ENCODE measurements at regions not wholly inside any gene's neighbourhood (a gene's known extent, or its start where the extent isn't known, plus 50 kb on each side); places are given as distances from the start of the nearest gene placed in this dataset.

GRCh38 chr22:27383896-27384295, 417.7 kb downstream of the MN1 start:
- no peaks in the 10 kb centered on the region for H3K9me3 ChIP-seq (ENCODE audit: insufficient read depth, low read length)
- H2AFZ ChIP-seq (ENCODE audit: low read depth, low read length): no peak overlapping the region
- H3K4me2 ChIP-seq (ENCODE audit: low read length): no peak overlapping the region
- TF ChIP-seq EZH2phosphoT487 (IDR thresholded peaks at IDR 0.05; ENCODE audit: low read depth): no peak
- TF ChIP-seq, protein P1, sequence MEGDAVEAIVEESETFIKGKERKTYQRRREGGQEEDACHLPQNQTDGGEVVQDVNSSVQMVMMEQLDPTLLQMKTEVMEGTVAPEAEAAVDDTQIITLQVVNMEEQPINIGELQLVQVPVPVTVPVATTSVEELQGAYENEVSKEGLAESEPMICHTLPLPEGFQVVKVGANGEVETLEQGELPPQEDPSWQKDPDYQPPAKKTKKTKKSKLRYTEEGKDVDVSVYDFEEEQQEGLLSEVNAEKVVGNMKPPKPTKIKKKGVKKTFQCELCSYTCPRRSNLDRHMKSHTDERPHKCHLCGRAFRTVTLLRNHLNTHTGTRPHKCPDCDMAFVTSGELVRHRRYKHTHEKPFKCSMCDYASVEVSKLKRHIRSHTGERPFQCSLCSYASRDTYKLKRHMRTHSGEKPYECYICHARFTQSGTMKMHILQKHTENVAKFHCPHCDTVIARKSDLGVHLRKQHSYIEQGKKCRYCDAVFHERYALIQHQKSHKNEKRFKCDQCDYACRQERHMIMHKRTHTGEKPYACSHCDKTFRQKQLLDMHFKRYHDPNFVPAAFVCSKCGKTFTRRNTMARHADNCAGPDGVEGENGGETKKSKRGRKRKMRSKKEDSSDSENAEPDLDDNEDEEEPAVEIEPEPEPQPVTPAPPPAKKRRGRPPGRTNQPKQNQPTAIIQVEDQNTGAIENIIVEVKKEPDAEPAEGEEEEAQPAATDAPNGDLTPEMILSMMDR (IDR thresholded peaks at IDR 0.05; ENCODE audit: low read depth, low read length): no peak
- peaks cover 12% of the 10 kb centered on the region for H3K4me1 ChIP-seq (ENCODE audit: low read length)
- H3K27me3 ChIP-seq (ENCODE audit: low read depth, low read length): peaks cover 41% of the 10 kb centered on the region
- H4K20me1 ChIP-seq (ENCODE audit: insufficient read depth, low read length): no peaks in the 10 kb centered on the region
- H3K79me2 ChIP-seq (ENCODE audit: low read length): no peaks in the 10 kb centered on the region
- no peak overlapping the region for H3K4me3 ChIP-seq (ENCODE audit: low read length)
- no peak overlapping the region for H3K9ac ChIP-seq (ENCODE audit: low read length)
- H3K36me3 ChIP-seq (replicated peaks; ENCODE audit: low read depth, low read length): no peaks in the 10 kb centered on the region
- no peak overlapping the region for H3K27ac ChIP-seq (ENCODE audit: low read length)

GRCh38 chr22:27385261-27385998, 416.1 kb downstream of the MN1 start:
- Histone ChIP-seq H3K9me3 (ENCODE audit: insufficient read depth, low read length) (no peaks in the 10 kb centered on the region), H3K79me2 (ENCODE audit: low read length) (no peaks in the 10 kb centered on the region), H2AFZ (ENCODE audit: low read depth, low read length) (no peak overlapping the region), H4K20me1 (ENCODE audit: insufficient read depth, low read length) (no peaks in the 10 kb centered on the region), H3K27ac (ENCODE audit: low read length) (no peak overlapping the region), H3K4me2 (ENCODE audit: low read length) (no peak overlapping the region), H3K27me3 (ENCODE audit: low read depth, low read length) (peaks cover 48% of the 10 kb centered on the region), H3K36me3 (replicated peaks; ENCODE audit: low read depth, low read length) (no peaks in the 10 kb centered on the region), H3K4me1 (ENCODE audit: low read length) (peaks cover 12% of the 10 kb centered on the region), H3K9ac (ENCODE audit: low read length) (no peak overlapping the region), H3K4me3 (ENCODE audit: low read length) (no peak overlapping the region)
- no peak for TF ChIP-seq EZH2phosphoT487 (IDR thresholded peaks at IDR 0.05; ENCODE audit: low read depth)
- TF ChIP-seq, protein P1 (IDR thresholded peaks at IDR 0.05; ENCODE audit: low read depth, low read length): no peak

- Histone ChIP-seq H3K9me3 (ENCODE audit: insufficient read depth, low read length) (no peaks in the 10 kb centered on the region), H3K36me3 (replicated peaks; ENCODE audit: low read depth, low read length) (no peaks in the 10 kb centered on the region), H3K79me2 (ENCODE audit: low read length) (no peaks in the 10 kb centered on the region), H3K4me1 (ENCODE audit: low read length) (peaks cover 12% of the 10 kb centered on the region), H4K20me1 (ENCODE audit: insufficient read depth, low read length) (0 out of 2 replicates have a peak, but pooled peaks cover 3% of the 10 kb centered on the region), H2AFZ (ENCODE audit: low read depth, low read length) (no peak overlapping the region), H3K4me3 (ENCODE audit: low read length) (no peak overlapping the region), H3K4me2 (ENCODE audit: low read length) (no peak overlapping the region), H3K9ac (ENCODE audit: low read length) (no peak overlapping the region), H3K27me3 (ENCODE audit: low read depth, low read length) (peaks cover 52% of the 10 kb centered on the region), H3K27ac (ENCODE audit: low read length) (no peak overlapping the region)
- no peak for TF ChIP-seq EZH2phosphoT487 (IDR thresholded peaks at IDR 0.05; ENCODE audit: low read depth)
- TF ChIP-seq, protein P1 (IDR thresholded peaks at IDR 0.05; ENCODE audit: low read depth, low read length): no peak
Observed at GRCh38 chr22:27386186-27386585, 415.4 kb downstream of the MN1 start.

- peaks cover 12% of the 10 kb centered on the region for H3K4me1 ChIP-seq (ENCODE audit: low read length)
- H3K4me3 ChIP-seq (ENCODE audit: low read length): peak overlapping the region; percentile 35
- H4K20me1 ChIP-seq (ENCODE audit: insufficient read depth, low read length): 0 out of 2 replicates have a peak, but pooled peaks cover 3% of the 10 kb centered on the region
- H2AFZ ChIP-seq (ENCODE audit: low read depth, low read length): no peak overlapping the region
- no peak for TF ChIP-seq EZH2phosphoT487 (IDR thresholded peaks at IDR 0.05; ENCODE audit: low read depth)
- TF ChIP-seq, protein P1 (IDR thresholded peaks at IDR 0.05; ENCODE audit: low read depth, low read length): no peak
- H3K79me2 ChIP-seq (ENCODE audit: low read length): no peaks in the 10 kb centered on the region
- H3K27me3 ChIP-seq (ENCODE audit: low read depth, low read length): peaks cover 49% of the 10 kb centered on the region
- H3K9ac ChIP-seq (ENCODE audit: low read length): no peak overlapping the region
- H3K27ac ChIP-seq (ENCODE audit: low read length): no peak overlapping the region
- H3K9me3 ChIP-seq (ENCODE audit: insufficient read depth, low read length): no peaks in the 10 kb centered on the region
- peak overlapping the region; percentile 66 for H3K4me2 ChIP-seq (ENCODE audit: low read length)
- H3K36me3 ChIP-seq (replicated peaks; ENCODE audit: low read depth, low read length): no peaks in the 10 kb centered on the region
Observed at GRCh38 chr22:27387561-27387960, 414.0 kb downstream of the MN1 start.
